ENCODE measurements at regions not wholly inside any gene's neighbourhood (a gene's known extent, or its start where the extent isn't known, plus 50 kb on each side); places are given as distances from the start of the nearest gene placed in this dataset.

DNA sequence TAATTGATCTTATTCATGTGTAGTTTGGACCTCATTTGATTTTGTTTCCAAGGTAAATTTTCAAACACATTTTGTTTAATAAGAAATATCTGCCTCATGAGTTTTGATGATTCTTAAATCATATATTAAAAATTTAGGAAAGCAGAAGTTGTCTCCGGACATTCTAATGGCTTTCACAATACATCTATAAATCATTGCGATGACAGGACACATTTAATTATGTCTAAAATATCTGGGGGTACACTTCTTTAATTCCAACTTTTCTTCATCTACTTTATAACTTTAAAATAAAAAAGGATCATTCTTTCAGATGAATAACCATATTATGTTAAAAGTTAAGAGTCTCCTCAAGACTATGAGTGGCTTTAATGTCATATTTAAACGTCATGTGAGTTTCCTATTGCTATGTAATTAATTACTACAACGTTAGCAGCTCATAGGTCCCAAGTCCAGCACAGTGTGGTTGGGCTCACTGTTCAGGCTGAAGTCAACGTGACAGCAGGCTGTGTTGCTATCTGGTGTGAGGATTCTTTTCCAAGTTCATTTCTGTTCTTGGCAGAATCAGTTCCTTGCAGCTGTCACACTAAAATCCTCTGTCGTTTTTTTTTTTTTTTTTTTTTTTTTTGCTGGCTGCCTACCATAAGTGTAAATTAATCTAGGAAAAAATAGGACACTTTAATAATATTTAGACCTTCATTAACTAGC lies 893.5 kb downstream of the LTN1 start:
- TF ChIP-seq CTCF (IDR thresholded peaks at IDR 0.05; ENCODE audit: low read depth, low read length, poor library complexity, severe bottlenecking) (no peak), EZH2phosphoT487 (IDR thresholded peaks at IDR 0.05; ENCODE audit: borderline replicate concordance, low read length) (no peak)
